ENCODE measurements at regions not wholly inside any gene's neighbourhood (a gene's known extent, or its start where the extent isn't known, plus 50 kb on each side); places are given as distances from the start of the nearest gene placed in this dataset.

- CTCF ChIA-PET = interaction anchor here (0.6 kb wide), 2 partner anchors 30 to 65 kb away, joined by 3 read pairs; no protein-coding TSS in a partner anchor
- POLR2A ChIA-PET = no interaction called here
- Histone ChIP-seq H3K9me3 (ENCODE audit: control insufficient read depth, insufficient read depth, low read depth, low read length) (no peaks in the 10 kb centered on the region), H3K27ac (ENCODE audit: extremely low read depth, low read depth, low read length) (no peak overlapping the region), H3K36me3 (ENCODE audit: control insufficient read depth in 2 of 2, insufficient read depth in 1 of 2, low read length in 2 of 2) (no peaks in the 10 kb centered on the region), H3K4me3 (ENCODE audit: low read depth, low read length) (no peak overlapping the region), H3K4me1 (ENCODE audit: control insufficient read depth, insufficient read depth, low read length) (no peaks in the 10 kb centered on the region)
- TF ChIP-seq ZNF324 (tag by site-specific recombination; IDR thresholded peaks at IDR 0.05) = no peak
- TF ChIP-seq, protein P1, sequence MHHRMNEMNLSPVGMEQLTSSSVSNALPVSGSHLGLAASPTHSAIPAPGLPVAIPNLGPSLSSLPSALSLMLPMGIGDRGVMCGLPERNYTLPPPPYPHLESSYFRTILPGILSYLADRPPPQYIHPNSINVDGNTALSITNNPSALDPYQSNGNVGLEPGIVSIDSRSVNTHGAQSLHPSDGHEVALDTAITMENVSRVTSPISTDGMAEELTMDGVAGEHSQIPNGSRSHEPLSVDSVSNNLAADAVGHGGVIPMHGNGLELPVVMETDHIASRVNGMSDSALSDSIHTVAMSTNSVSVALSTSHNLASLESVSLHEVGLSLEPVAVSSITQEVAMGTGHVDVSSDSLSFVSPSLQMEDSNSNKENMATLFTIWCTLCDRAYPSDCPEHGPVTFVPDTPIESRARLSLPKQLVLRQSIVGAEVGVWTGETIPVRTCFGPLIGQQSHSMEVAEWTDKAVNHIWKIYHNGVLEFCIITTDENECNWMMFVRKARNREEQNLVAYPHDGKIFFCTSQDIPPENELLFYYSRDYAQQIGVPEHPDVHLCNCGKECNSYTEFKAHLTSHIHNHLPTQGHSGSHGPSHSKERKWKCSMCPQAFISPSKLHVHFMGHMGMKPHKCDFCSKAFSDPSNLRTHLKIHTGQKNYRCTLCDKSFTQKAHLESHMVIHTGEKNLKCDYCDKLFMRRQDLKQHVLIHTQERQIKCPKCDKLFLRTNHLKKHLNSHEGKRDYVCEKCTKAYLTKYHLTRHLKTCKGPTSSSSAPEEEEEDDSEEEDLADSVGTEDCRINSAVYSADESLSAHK (tag by site-specific recombination; IDR thresholded peaks at IDR 0.05) = no peak
- TF ChIP-seq, protein P2, sequence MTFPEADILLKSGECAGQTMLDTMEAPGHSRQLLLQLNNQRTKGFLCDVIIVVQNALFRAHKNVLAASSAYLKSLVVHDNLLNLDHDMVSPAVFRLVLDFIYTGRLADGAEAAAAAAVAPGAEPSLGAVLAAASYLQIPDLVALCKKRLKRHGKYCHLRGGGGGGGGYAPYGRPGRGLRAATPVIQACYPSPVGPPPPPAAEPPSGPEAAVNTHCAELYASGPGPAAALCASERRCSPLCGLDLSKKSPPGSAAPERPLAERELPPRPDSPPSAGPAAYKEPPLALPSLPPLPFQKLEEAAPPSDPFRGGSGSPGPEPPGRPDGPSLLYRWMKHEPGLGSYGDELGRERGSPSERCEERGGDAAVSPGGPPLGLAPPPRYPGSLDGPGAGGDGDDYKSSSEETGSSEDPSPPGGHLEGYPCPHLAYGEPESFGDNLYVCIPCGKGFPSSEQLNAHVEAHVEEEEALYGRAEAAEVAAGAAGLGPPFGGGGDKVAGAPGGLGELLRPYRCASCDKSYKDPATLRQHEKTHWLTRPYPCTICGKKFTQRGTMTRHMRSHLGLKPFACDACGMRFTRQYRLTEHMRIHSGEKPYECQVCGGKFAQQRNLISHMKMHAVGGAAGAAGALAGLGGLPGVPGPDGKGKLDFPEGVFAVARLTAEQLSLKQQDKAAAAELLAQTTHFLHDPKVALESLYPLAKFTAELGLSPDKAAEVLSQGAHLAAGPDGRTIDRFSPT (tag by site-specific recombination; IDR thresholded peaks at IDR 0.05) = no peak
- TF ChIP-seq YY1 (tag by site-specific recombination; IDR thresholded peaks at IDR 0.05) = no peak
- TF ChIP-seq GLI4 (tag by site-specific recombination; IDR thresholded peaks at IDR 0.05) = no peak
- TF ChIP-seq ZNF423 (tag by site-specific recombination; IDR thresholded peaks at IDR 0.05) = no peak
- TF ChIP-seq BCL11B (tag by site-specific recombination; IDR thresholded peaks at IDR 0.05; ENCODE audit: low read depth) = no peak
- no peak for TF ChIP-seq ZNF311 (tag by site-specific recombination; IDR thresholded peaks at IDR 0.05; ENCODE audit: borderline replicate concordance)
- no peak for TF ChIP-seq ZNF549 (tag by site-specific recombination; IDR thresholded peaks at IDR 0.05)
- TF ChIP-seq ZSCAN5A (tag by site-specific recombination; IDR thresholded peaks at IDR 0.05) = no peak
- TF ChIP-seq GLIS1 (tag by site-specific recombination; IDR thresholded peaks at IDR 0.05) = no peak
- TF ChIP-seq ZNF785 (tag by site-specific recombination; IDR thresholded peaks at IDR 0.05) = no peak
- no peak for TF ChIP-seq ZNF791 (tag by site-specific recombination; IDR thresholded peaks at IDR 0.05)
- no peak for TF ChIP-seq KLF10 (tag by site-specific recombination; IDR thresholded peaks at IDR 0.05)
- TF ChIP-seq IKZF3 (tag by site-specific recombination; IDR thresholded peaks at IDR 0.05) = no peak
- no peak for TF ChIP-seq KLF1 (tag by site-specific recombination; IDR thresholded peaks at IDR 0.05)
- no peak for TF ChIP-seq SP7 (tag by site-specific recombination; IDR thresholded peaks at IDR 0.05)
These were observed 1166.4 kb downstream of the CDH12 start for GRCh38 chr5:21686706-21687105.

GRCh38 chr5:21685522-21685921 lies 1167.6 kb downstream of the CDH12 start:
- TF ChIP-seq GLIS1 (tag by site-specific recombination; IDR thresholded peaks at IDR 0.05) (no peak), ZNF677 (tag by site-specific recombination; IDR thresholded peaks at IDR 0.05) (no peak)
- TF ChIP-seq, protein P3, sequence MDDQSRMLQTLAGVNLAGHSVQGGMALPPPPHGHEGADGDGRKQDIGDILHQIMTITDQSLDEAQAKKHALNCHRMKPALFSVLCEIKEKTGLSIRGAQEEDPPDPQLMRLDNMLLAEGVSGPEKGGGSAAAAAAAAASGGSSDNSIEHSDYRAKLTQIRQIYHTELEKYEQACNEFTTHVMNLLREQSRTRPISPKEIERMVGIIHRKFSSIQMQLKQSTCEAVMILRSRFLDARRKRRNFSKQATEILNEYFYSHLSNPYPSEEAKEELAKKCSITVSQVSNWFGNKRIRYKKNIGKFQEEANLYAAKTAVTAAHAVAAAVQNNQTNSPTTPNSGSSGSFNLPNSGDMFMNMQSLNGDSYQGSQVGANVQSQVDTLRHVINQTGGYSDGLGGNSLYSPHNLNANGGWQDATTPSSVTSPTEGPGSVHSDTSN (CRISPR knock-in tag; IDR thresholded peaks at IDR 0.05) = no peak
- no peak overlapping the region for H3K27ac ChIP-seq (ENCODE audit: extremely low read depth, low read depth, low read length)
- no peaks in the 10 kb centered on the region for H3K36me3 ChIP-seq (ENCODE audit: control insufficient read depth in 2 of 2, insufficient read depth in 1 of 2, low read length in 2 of 2)
- no peaks in the 10 kb centered on the region for H3K4me1 ChIP-seq (ENCODE audit: control insufficient read depth, insufficient read depth, low read length)
- H3K9me3 ChIP-seq (ENCODE audit: control insufficient read depth, insufficient read depth, low read depth, low read length) = no peaks in the 10 kb centered on the region
- H3K4me3 ChIP-seq (ENCODE audit: low read depth, low read length) = no peak overlapping the region
- ChIA-PET POLR2A (no interaction called here), CTCF (no interaction called here)
